NCI-H2227 (cell line): ENCODE measurements at regions not wholly inside any gene's neighbourhood (a gene's known extent, or its start where the extent isn't known, plus 50 kb on each side); places are given as distances from the start of the nearest gene placed in this dataset.
A peak's percentile ranks its signal among the peaks of the same experiment; 100 is the strongest.

ENCODE experiments used
- DNase-seq: peaks from one replicate; lab custom pipeline; 2025; ENCODE audit not compliant: unreplicated experiment; lab: John Stamatoyannopoulos, UW

- no peak for DNase-seq
Measured at GRCh38 chr12:78579846-78580245, 284.7 kb upstream of the SYT1 start.

GRCh38 chr12:78580296-78580695, 284.3 kb upstream of the SYT1 start:
- no peak for DNase-seq

GRCh38 chr12:78584695-78585094, 279.9 kb upstream of the SYT1 start:
- no peak for DNase-seq

- no peak for DNase-seq
Measured at GRCh38 chr12:78585132-78585531, 279.4 kb upstream of the SYT1 start.

GRCh38 chr12:78586790-78587189, 277.8 kb upstream of the SYT1 start:
- DNase-seq, result no peak

- DNase-seq, result no peak
Measured at GRCh38 chr12:78599366-78599765, 265.2 kb upstream of the SYT1 start.

- no peak for DNase-seq
Measured at GRCh38 chr12:78600541-78600940, 264.0 kb upstream of the SYT1 start.

GRCh38 chr12:78611504-78611903, 253.1 kb upstream of the SYT1 start:
- no peak for DNase-seq

GRCh38 chr12:78612190-78612589, 252.4 kb upstream of the SYT1 start:
- no peak for DNase-seq

- no peak for DNase-seq
Measured at GRCh38 chr12:78617683-78618082, 246.9 kb upstream of the SYT1 start.

GRCh38 chr12:78622529-78623195, 241.9 kb upstream of the SYT1 start:
- DNase-seq, result peak; percentile 52

GRCh38 chr12:78628491-78629100, 236.0 kb upstream of the SYT1 start:
- DNase-seq, result no peak

GRCh38 chr12:78636231-78636855, 228.2 kb upstream of the SYT1 start:
- no peak for DNase-seq

GRCh38 chr12:78641837-78642423, 222.6 kb upstream of the SYT1 start:
- no peak for DNase-seq

GRCh38 chr12:78645956-78646355, 218.6 kb upstream of the SYT1 start:
- DNase-seq, result no peak

GRCh38 chr12:78651755-78652154, 212.8 kb upstream of the SYT1 start:
- no peak for DNase-seq

- DNase-seq, result no peak
Measured at GRCh38 chr12:78666584-78666983, 198.0 kb upstream of the SYT1 start.

- DNase-seq, result no peak
Measured at GRCh38 chr12:78671295-78671694, 193.3 kb upstream of the SYT1 start.

- DNase-seq, result no peak
Measured at GRCh38 chr12:78672033-78672432, 192.5 kb upstream of the SYT1 start.

GRCh38 chr12:78674311-78675090, 190.1 kb upstream of the SYT1 start:
- DNase-seq, result no peak

- DNase-seq, result no peak
Measured at GRCh38 chr12:78680596-78680995, 184.0 kb upstream of the SYT1 start.
